ENCODE measurements at regions not wholly inside any gene's neighbourhood (a gene's known extent, or its start where the extent isn't known, plus 50 kb on each side); places are given as distances from the start of the nearest gene placed in this dataset.

GRCh38 chr7:47681249-47681810, 99.4 kb upstream of the TNS3 start:
- TF ChIP-seq CTCF (IDR thresholded peaks at IDR 0.05; ENCODE audit: poor library complexity) (no peak), EZH2 (IDR thresholded peaks at IDR 0.05; ENCODE audit: borderline replicate concordance) (no peak)
